ENCODE measurements at regions not wholly inside any gene's neighbourhood (a gene's known extent, or its start where the extent isn't known, plus 50 kb on each side); places are given as distances from the start of the nearest gene placed in this dataset.

DNA sequence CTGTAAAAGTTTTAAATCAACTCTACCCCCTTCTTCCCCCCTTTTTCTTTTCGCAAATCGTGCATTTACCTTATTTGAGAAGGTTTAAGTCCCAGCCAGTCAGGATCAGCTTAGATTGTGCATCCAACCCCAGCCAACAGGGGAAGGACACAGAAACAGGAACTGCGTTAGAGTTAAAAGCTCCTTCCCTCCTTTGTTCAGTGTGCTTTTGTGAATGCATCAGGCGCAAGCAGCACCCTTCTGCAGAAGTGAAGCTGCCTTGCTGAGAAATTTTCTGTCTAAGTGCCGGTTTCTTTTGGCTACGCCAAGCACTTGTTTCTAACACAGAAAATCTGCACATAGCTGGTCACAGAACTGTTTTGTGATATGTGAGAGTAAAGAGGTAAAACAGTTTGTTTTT, 56.2 kb upstream of the PRRC2C start:
- TF ChIP-seq, protein P1, sequence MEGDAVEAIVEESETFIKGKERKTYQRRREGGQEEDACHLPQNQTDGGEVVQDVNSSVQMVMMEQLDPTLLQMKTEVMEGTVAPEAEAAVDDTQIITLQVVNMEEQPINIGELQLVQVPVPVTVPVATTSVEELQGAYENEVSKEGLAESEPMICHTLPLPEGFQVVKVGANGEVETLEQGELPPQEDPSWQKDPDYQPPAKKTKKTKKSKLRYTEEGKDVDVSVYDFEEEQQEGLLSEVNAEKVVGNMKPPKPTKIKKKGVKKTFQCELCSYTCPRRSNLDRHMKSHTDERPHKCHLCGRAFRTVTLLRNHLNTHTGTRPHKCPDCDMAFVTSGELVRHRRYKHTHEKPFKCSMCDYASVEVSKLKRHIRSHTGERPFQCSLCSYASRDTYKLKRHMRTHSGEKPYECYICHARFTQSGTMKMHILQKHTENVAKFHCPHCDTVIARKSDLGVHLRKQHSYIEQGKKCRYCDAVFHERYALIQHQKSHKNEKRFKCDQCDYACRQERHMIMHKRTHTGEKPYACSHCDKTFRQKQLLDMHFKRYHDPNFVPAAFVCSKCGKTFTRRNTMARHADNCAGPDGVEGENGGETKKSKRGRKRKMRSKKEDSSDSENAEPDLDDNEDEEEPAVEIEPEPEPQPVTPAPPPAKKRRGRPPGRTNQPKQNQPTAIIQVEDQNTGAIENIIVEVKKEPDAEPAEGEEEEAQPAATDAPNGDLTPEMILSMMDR (IDR thresholded peaks at IDR 0.05), result no peak
- no peak for TF ChIP-seq POLR2A (IDR thresholded peaks at IDR 0.05)
